Upper lobe of left lung (tissue), 6 donors: ENCODE measurements at regions not wholly inside any gene's neighbourhood (a gene's known extent, or its start where the extent isn't known, plus 50 kb on each side); places are given as distances from the start of the nearest gene placed in this dataset.
"Not testable (repeated sequence)": the region's sequence is repeated elsewhere in the genome, so short reads cannot be mapped to it uniquely, and the experiment has no call there.

Experiments
- ATAC-seq, 2 donors: fragments of 200-7000 bp; cut with Tn5 transposase; one replicate each; pipeline ENCODE4 v1.9.1; 2022; ENCODE audit warnings: mild to moderate bottlenecking in 2 of 2, moderate library complexity in 2 of 2; ENCODE audit not compliant: low FRiP score in 2 of 2
- DNase-seq, 2 donors: peaks; one replicate each; pipeline ENCODE4 v3.0.0-alpha.2; 2019 to 2020
- H3K27ac ChIP-seq, 4 donors: fragments of 200-600 bp; sonication (generic); one replicate each; pipeline ENCODE4 v1.5.1; 2016 to 2019
- H3K27me3 ChIP-seq, 4 donors: fragments of 200-600 bp; sonication (generic); one replicate each; pipeline ENCODE4 v1.5.1; 2017 to 2019
- H3K36me3 ChIP-seq, 4 donors: fragments of 200-600 bp; sonication (generic); one replicate each; pipeline ENCODE4 v1.5.1; 2016 to 2019
- H3K4me1 ChIP-seq, 4 donors: fragments of 200-600 bp; sonication (generic); one replicate each; pipeline ENCODE4 v1.5.1; 2018 to 2019
- H3K4me3 ChIP-seq, 4 donors: fragments of 200-600 bp; sonication (generic); one replicate each; pipeline ENCODE4 v1.5.1; 2017 to 2019; ENCODE audit warnings: mild to moderate bottlenecking in 2 of 4, moderate library complexity in 1 of 4
- H3K9me3 ChIP-seq, 4 donors: fragments of 200-600 bp; sonication (generic); one replicate each; pipeline ENCODE4 v1.5.1; 2018 to 2019
- CTCF ChIP-seq, 6 experiments: fragments of 450-650 bp in 4 of 6; fragments of 200-600 bp in 2 of 6; sonication (generic) in 2 of 6; IDR thresholded peaks; one replicate each; pipeline ENCODE4 v1.5.1; 2016 to 2019; ENCODE audit warnings: antibody characterized with exemption in 6 of 6
- EP300 ChIP-seq, 4 donors: sonication (generic); formaldehyde crosslinking; IDR thresholded peaks; one replicate each; pipeline ENCODE4 v1.5.1; 2017; ENCODE audit warnings: antibody characterized with exemption in 4 of 4, control low read depth in 2 of 4
- POLR2A ChIP-seq, 4 donors: fragments of 450-650 bp; IDR thresholded peaks; one replicate each; pipeline ENCODE4 v1.5.1; 2016 to 2017; ENCODE audit warnings: antibody characterized with exemption in 4 of 4, mild to moderate bottlenecking in 2 of 4
- POLR2AphosphoS5 ChIP-seq, 2 donors: sonication (generic); formaldehyde crosslinking; IDR thresholded peaks; one replicate each; pipeline ENCODE4 v1.5.1; 2017; ENCODE audit warnings: antibody characterized with exemption in 2 of 2
- WGBS, 2 donors: methylation state at CpG; one replicate each; pipeline ENCODE4 v1.1.5; 2017 to 2018; 5-methylcytosine and 5-hydroxymethylcytosine counted together
- donor health status: DM: no; HTN: no; CAD: no; lungs with moderate emphysema.
- donor health status: DM: no; HTN: yes; CAD: no; lungs with severe emphysema.

GRCh38 chr9:84076384-84076783 lies 95.8 kb downstream of the RMI1 start:
- Histone ChIP-seq H3K4me1 (peaks cover 0 to 4% (median 0%) of the 10 kb centered on the region in 4 donors), H3K4me3 (no peak overlapping the region), H3K27ac (no peak overlapping the region), H3K27me3 (no peaks in the 10 kb centered on the region), H3K36me3 (no peaks in the 10 kb centered on the region), H3K9me3 (no peaks in the 10 kb centered on the region)
- TF ChIP-seq POLR2AphosphoS5 (IDR thresholded peaks at IDR 0.05) (no peak), POLR2A (IDR thresholded peaks at IDR 0.05) (no peak), EP300 (IDR thresholded peaks at IDR 0.05) (no peak), CTCF (IDR thresholded peaks at IDR 0.05) (no peak)
- DNase-seq (no peak), ATAC-seq (no peak)
- WGBS, 2 donors, result 95 to 100% methylated on average over 1 of the region's 1 CpG

- not testable (repeated sequence) for DNase-seq, H3K4me3 ChIP-seq, H3K36me3 ChIP-seq, H3K4me1 ChIP-seq, ATAC-seq, H3K9me3 ChIP-seq, H3K27me3 ChIP-seq, H3K27ac ChIP-seq
- 66 to 68% methylated on average over 1 of the region's 1 CpG for WGBS, 2 donors
Observed at GRCh38 chr9:84077816-84078215, 97.2 kb downstream of the RMI1 start.

- no peaks in the 10 kb centered on the region for H3K9me3 ChIP-seq
- no peak overlapping the region for H3K27ac ChIP-seq
- WGBS, 2 donors, result 48% methylated on average over 4 of the region's 4 CpGs
- no peak overlapping the region for H3K4me3 ChIP-seq
- DNase-seq (no peak), ATAC-seq (no peak)
- H3K27me3 ChIP-seq, result no peaks in the 10 kb centered on the region
- no peak for TF ChIP-seq EP300 (IDR thresholded peaks at IDR 0.05)
- no peak for TF ChIP-seq POLR2A (IDR thresholded peaks at IDR 0.05)
- TF ChIP-seq POLR2AphosphoS5 (IDR thresholded peaks at IDR 0.05), result no peak
- TF ChIP-seq CTCF (IDR thresholded peaks at IDR 0.05), result no peak
- H3K4me1 ChIP-seq, result peaks cover 0 to 4% (median 0%) of the 10 kb centered on the region in 4 donors
- H3K36me3 ChIP-seq, result no peaks in the 10 kb centered on the region
Observed at GRCh38 chr9:84079994-84080393, 99.4 kb downstream of the RMI1 start.

DNA sequence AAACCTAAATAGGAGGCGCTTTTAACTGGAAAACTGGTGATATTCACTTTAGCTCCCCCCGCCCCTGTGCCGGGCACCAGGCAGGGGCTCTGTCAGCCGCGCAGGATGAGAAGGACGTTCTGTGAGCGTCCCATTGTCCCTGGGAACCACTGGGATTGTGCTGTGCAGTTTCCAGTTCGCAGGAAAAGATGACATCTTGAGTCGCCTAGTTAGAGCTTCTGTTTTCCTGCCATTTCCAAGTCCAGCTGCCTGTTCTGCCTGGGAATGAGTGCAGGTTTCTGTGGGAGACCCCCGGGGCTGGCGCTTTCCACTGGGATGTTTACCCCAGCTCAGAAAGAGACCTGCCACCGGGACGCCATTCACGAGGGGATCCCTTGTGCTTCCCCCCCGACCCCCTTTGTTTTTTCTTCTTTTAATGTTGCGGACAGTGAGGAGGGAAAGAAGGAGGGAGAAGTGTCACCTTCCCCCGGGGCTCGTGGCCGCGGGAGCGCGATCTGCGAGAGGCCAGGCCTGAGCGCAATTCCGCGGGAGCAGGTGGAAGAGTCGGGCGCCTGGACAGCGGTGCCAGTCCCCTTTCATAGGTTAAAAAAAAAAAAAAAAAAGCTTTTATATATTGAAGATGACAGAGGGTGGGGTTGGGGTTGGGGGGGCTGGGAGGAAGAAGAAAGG lies 121.5 kb downstream of the RMI1 start:
- ATAC-seq (no peak), DNase-seq (peak in 1 of 2 donors; percentile 59)
- H3K36me3 ChIP-seq, result no peaks in the 10 kb centered on the region
- H3K4me1 ChIP-seq, result no peaks in the 10 kb centered on the region
- peak overlapping the region in 2 of 4 donors; percentile 12 to 21 for H3K4me3 ChIP-seq
- no peak overlapping the region for H3K27ac ChIP-seq
- TF ChIP-seq POLR2AphosphoS5 (IDR thresholded peaks at IDR 0.05) (no peak), EP300 (IDR thresholded peaks at IDR 0.05) (no peak), CTCF (IDR thresholded peaks at IDR 0.05) (no peak), POLR2A (IDR thresholded peaks at IDR 0.05) (no peak)
- H3K9me3 ChIP-seq, result no peaks in the 10 kb centered on the region
- peaks cover 0 to 7% (median 0%) of the 10 kb centered on the region in 4 donors for H3K27me3 ChIP-seq
- 17 to 24% methylated on average over 27 to 29 of the region's 29 CpGs for WGBS, 2 donors

DNA sequence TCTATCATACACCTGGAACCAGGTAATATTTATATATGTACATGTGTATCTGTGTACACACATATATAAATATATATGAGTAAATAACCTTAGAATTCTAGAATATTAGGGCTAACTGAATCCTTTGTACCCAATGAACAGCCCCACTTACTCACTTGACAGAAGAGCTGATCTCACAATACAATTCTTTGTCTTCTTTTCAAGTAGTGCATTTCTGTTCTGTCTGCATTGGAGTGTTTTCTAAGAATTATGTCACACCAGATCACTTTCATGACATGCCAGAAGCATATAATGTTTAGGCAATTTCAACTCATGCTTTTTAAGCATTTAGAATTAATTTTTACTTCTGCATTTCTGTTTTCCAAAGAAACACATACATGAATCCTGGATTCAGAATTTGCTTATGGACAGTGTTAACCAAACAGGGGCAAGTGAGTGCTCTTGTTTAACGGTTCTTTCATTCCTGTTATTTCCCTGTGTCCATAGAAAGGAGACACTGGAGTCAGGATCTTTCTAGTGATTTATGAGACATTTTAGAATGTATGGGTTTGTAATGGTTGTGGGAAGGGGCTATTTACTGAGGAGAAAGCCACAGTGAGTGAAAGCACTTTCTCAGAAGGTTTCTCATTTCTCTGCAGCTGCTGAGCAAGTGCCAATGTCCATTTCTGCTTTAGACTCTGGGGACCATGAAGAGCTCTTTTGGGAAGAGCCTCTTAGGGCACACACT lies 123.2 kb downstream of the RMI1 start:
- 14 to 19% methylated on average over 1 of the region's 1 CpG for WGBS, 2 donors
- H3K4me3 ChIP-seq, result no peak overlapping the region
- no peak overlapping the region for H3K27ac ChIP-seq
- TF ChIP-seq POLR2A (IDR thresholded peaks at IDR 0.05) (no peak), EP300 (IDR thresholded peaks at IDR 0.05) (no peak), CTCF (IDR thresholded peaks at IDR 0.05) (no peak), POLR2AphosphoS5 (IDR thresholded peaks at IDR 0.05) (no peak)
- ATAC-seq (no peak), DNase-seq (no peak)
- no peaks in the 10 kb centered on the region for H3K4me1 ChIP-seq
- H3K9me3 ChIP-seq, result no peaks in the 10 kb centered on the region
- H3K27me3 ChIP-seq, result peaks cover 0 to 7% (median 0%) of the 10 kb centered on the region in 4 donors
- H3K36me3 ChIP-seq, result no peaks in the 10 kb centered on the region
